Skin of body (tissue), 1 donor: ENCODE measurements at regions not wholly inside any gene's neighbourhood (a gene's known extent, or its start where the extent isn't known, plus 50 kb on each side); places are given as distances from the start of the nearest gene placed in this dataset.
"Not testable (repeated sequence)": the region's sequence is repeated elsewhere in the genome, so short reads cannot be mapped to it uniquely, and the experiment has no call there.

Experiments
- DNase-seq: peaks from one replicate; lab custom pipeline; 2025; lab: John Stamatoyannopoulos, UW

GRCh38 chr13:103961129-103961528 is 894.9 kb upstream of the SLC10A2 start:
- DNase-seq, result no peak

GRCh38 chr13:103960001-103960400 is 893.8 kb upstream of the SLC10A2 start:
- DNase-seq, result no peak

- no peak for DNase-seq
Measured at GRCh38 chr13:103958691-103959090, 892.5 kb upstream of the SLC10A2 start.

- no peak for DNase-seq
Measured at GRCh38 chr13:103957939-103958338, 891.7 kb upstream of the SLC10A2 start.

GRCh38 chr13:103953859-103954258 is 887.6 kb upstream of the SLC10A2 start:
- DNase-seq, result no peak

GRCh38 chr13:103952183-103952582 is 886.0 kb upstream of the SLC10A2 start:
- no peak for DNase-seq

GRCh38 chr13:103948426-103948825 is 882.2 kb upstream of the SLC10A2 start:
- no peak for DNase-seq

GRCh38 chr13:103945836-103946235 is 879.6 kb upstream of the SLC10A2 start:
- no peak for DNase-seq

- DNase-seq, result no peak
Measured at GRCh38 chr13:103941506-103942140, 875.4 kb upstream of the SLC10A2 start.

- DNase-seq, result no peak
Measured at GRCh38 chr13:103935117-103935516, 868.9 kb upstream of the SLC10A2 start.

- no peak for DNase-seq
Measured at GRCh38 chr13:103931885-103932284, 865.7 kb upstream of the SLC10A2 start.

- no peak for DNase-seq
Measured at GRCh38 chr13:103931331-103931845, 865.2 kb upstream of the SLC10A2 start.

GRCh38 chr13:103926118-103926517 is 859.9 kb upstream of the SLC10A2 start:
- DNase-seq, result no peak

GRCh38 chr13:103908911-103909310 is 842.7 kb upstream of the SLC10A2 start:
- DNase-seq, result no peak

- no peak for DNase-seq
Measured at GRCh38 chr13:103908274-103908673, 842.1 kb upstream of the SLC10A2 start.

- no peak for DNase-seq
Measured at GRCh38 chr13:103903790-103904189, 837.6 kb upstream of the SLC10A2 start.

- no peak for DNase-seq
Measured at GRCh38 chr13:103898481-103898880, 832.3 kb upstream of the SLC10A2 start.

GRCh38 chr13:103895835-103896531 is 829.8 kb upstream of the SLC10A2 start:
- DNase-seq, result no peak

- DNase-seq, result no peak
Measured at GRCh38 chr13:103894626-103895025, 828.4 kb upstream of the SLC10A2 start.

- no peak for DNase-seq
Measured at GRCh38 chr13:103884101-103884723, 818.0 kb upstream of the SLC10A2 start.

- DNase-seq, result peak; percentile 41
Measured at GRCh38 chr13:103883698-103884097, 817.5 kb upstream of the SLC10A2 start.

- peak; percentile 89 for DNase-seq
Measured at GRCh38 chr13:103883164-103883563, 816.9 kb upstream of the SLC10A2 start.

- not testable (repeated sequence) for DNase-seq
Measured at GRCh38 chr13:103880146-103880545, 813.9 kb upstream of the SLC10A2 start.
